HG03558 (cell line): ENCODE measurements at regions not wholly inside any gene's neighbourhood (a gene's known extent, or its start where the extent isn't known, plus 50 kb on each side); places are given as distances from the start of the nearest gene placed in this dataset.
"Not testable (repeated sequence)": the region's sequence is repeated elsewhere in the genome, so short reads cannot be mapped to it uniquely, and the experiment has no call there.

Experiments used
- ATAC-seq: cut with Tn5 transposase; IDR thresholded peaks from one replicate; pipeline ENCODE4 v1.9.1; 2021; ENCODE audit warnings: moderate number of reproducible peaks; ENCODE audit not compliant: unreplicated experiment; ENCODE audit errors: extremely low read depth

DNA sequence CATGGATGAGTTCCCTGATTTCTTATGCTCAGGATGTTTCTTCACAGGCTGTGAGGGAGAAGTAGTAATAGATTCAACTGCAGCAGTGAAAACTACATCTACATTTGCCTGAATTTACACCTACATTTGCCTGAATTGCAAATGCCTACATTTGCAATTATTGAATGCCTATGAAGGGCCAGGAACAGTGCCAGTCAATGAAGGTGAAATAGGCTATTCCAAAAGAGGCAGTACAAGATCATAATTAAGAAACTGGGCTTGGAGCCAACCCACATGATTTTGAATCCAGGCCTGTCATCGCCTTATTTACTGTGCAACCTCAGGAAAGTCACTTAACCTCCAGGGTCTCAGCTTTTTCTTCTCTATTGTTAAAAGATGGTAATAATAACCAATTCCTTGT, 1353.3 kb downstream of the FAM181B start:
- ATAC-seq: no peak

DNA sequence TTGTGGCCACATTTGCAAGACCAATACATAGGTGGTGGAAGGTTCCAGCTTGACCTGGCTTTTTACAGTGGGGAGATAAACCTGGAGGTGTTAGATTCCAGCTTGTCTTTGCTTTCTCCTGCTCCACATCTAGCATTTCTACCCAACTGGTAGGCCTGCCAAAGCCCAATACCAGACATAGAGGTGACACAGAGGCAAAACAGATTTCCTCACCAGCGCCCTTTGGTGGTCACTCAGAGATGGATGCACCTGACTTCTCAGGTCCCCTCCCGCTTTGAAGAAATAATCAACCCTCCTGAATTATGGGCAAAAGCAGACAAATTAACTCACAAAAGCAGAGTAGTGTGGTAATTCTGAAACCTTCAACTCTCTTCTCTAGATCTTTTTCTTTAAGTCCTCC, 1356.2 kb downstream of the FAM181B start:
- ATAC-seq: no peak

DNA sequence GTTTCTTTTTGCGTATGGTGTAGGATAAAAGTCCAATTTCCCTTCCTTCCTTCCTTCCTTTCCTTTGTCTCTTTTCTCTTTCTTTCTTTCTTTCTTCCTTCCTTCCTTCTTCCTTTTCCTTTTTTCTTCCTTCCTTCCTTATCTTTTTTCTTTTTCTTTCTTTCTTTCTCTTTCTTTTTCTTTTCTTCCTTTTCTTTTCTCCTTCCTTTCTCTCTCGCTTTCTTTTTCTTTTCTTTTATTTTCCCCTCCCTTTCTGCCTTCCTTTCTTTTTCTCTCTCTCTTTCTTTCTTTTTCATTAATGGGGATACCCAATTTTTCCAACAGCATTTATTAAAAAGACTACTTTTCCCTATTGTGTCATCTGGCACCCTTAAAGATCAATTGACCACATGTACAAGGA, 1359.7 kb downstream of the FAM181B start:
- ATAC-seq: no peak

DNA sequence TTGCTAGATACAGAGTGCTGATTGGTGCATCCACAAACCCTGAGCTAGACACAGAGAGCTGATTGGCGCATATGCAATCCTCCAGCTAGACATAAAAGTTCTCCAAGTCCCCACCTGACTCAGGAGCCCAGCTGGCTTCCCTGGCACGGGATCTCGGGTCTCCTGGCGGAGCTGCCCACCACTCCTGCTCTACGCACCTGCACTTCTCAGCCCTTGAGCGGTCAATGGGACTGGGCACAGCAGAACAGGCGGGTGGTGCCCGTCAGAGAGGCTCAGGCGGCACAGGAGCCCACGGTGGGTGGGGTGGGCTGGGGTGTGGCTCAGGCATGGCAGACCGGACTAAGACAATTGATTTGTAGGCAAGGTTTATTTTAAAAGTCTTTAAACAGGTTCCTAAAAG, 1365.5 kb downstream of the FAM181B start:
- no peak for ATAC-seq

DNA sequence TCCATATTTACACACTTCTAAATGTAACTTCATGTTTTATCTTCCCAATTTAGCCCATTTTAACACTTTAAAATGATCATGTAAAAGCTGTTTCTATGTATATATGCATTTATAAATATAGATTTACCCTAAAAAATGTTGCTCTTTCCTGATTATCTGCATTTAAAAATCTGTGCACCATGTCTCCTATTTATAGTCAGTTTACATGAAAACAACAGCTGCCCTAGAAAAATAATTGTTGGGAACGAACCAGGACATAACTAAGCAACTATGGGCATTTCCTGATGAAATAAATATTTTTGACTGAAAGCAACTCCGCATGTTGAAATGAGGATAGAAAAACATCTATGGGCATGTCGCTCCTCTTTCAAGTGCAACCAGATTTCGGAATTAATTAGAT, 1368.2 kb downstream of the FAM181B start:
- ATAC-seq: no peak

DNA sequence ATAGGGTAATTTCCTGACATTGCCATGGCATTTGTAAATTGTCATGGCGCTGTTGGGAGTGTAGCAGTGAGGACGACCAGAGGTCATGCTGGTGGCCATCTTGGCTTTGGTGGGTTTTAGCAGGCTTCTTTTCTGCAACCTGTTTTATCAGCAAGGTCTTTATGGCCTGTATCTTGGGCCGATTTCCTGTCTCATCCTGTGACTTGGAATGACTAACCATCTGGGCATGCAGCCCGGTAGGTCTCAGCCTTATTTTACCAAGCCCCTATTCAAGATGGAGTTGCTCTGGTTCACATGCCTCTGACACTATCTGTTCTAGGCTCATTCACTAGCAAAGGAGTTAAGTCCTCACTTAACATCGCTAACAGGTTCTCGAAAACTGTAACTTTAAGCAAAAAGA, 1374.2 kb downstream of the FAM181B start:
- no peak for ATAC-seq

DNA sequence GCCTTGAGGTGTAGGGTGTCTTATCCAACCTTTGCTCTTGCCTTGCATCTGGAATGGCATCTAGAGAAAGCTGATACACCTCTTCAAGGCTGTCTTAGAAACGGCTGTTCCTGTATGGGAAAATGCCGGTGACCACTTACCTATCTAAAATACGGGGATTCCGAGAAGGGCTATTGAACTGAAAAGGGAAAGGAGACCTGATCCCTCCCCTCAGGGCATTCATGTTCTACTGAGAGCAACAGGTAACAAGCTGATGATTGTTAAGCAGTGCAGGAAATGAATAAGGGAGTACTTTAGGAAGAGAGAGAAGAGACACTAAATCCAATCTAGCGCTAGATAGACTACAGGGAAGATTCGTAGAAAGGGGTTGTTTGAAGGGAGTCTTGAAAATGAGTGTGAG, 1388.1 kb downstream of the FAM181B start:
- no peak for ATAC-seq

DNA sequence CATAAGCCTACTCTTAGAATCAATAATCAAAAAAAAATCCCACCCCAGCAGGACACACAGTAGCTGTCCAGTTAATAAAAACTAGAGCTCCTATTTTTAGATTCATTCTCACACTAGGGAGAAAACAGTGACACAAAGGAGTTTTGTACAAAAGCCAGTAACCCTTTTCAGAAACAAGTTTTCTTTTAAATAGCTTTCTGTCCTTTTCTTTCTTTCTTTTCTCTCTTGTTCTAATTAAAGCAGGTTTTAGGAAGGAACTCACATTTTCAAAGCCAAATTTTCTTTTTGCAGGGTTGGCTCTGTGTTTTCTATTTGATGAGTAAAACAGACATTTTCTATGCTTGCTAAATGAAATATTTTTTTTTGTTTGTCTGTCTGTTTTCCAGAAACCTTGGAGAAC, 1390.7 kb downstream of the FAM181B start:
- no peak for ATAC-seq

DNA sequence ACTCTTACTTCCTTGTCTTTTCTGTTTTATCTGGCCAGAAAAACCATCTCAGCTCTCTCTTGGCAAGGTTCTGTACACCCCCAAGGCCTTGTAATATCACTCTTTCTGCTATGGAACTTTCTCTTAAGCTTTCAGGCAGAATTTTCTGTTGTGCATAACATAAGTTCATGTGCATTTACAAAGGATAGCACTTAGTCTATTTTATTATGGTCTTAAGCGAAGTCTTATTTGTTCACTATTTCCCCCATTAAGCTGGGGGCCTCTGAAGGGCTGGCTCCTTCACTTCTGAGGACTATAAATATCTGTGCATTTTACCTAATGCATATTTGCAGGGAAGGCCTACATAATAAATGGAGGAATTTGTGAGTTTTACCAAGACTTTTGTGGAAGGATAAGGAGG, 1393.4 kb downstream of the FAM181B start:
- no peak for ATAC-seq

DNA sequence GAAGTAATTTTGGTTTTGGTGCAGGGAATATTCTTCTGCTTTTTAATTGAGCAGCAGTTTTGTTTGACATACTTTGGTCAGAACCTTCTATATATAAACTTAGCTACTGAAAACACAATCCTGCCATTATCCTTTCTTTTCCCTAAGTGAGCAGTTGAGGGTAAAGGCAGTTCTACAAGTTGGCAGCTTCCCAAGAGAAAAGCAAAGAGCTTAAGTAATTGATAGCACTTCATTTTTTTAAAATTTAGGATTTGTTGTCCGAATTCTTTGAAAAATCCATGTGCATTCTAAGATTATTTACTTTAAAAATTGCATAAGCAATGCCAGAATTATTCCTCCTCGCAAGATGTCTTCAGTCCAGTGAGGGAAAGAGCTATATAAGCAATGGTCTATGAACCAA, 1394.1 kb downstream of the FAM181B start:
- ATAC-seq: no peak

DNA sequence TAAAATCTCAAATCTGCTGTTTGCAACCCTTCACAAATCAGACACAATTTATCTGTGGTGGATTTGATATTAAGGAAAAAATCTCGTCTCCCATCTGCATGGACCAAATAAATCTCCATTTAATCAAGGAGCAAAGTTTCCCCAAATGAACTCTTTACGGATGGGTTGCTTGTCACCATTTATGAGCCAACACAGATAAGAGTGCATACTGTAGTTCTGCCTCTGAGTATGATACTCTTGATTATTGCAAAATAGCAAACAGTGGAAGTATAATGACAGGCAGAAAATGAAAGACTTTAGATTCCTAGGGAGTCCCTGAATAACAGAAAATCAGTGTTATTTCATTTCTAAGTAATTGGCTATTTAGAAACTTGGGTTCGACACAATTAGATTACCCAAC, 1395.9 kb downstream of the FAM181B start:
- ATAC-seq: no peak

DNA sequence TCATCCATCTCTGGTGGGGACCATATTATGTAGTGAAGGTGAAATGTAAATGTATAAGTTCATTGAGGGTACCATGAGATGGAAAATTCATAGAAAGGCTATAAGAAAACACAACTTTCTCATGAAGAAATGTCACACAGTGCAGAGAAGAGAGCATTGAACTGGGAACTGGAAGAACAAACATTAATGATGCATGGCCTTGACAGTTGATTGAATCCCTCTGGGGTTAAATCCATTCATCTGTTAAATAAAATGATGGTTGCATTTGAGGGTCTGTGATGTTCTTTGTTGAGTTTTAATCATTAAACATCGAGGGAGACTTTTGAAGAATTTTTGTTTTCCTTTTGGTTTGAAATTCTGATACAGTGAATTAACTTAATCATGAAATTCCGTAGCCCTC, 1401.4 kb downstream of the FAM181B start:
- ATAC-seq: no peak

DNA sequence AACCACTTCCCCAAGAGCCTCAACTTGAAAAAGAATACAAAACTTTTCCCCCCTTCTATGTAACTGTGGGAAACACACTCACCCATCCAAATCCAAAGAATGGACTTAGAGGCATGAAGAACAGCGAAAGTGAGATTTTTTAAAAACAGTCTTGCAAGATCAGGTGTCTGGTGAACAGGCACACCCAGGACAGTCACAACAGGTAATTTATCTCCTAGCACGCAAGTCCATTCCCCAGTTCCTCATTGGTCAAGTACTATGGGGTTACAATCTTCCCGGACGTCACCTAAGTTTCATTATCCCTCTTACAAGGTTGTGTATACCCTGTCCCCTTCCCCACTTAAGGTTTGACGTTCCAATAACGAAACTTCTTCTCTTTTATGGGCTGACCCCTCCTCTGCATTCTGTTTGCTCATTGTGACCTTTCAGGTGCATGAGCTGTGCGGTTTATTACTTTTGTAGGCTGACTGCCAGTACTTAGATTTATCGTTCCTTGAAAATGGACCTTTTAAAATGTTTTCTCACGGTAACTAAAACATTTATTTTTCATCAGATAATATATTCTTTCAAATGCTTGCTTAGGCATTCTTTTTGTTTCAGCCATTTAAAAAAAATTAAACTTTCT, 1401.9 kb downstream of the FAM181B start:
- no peak for ATAC-seq

DNA sequence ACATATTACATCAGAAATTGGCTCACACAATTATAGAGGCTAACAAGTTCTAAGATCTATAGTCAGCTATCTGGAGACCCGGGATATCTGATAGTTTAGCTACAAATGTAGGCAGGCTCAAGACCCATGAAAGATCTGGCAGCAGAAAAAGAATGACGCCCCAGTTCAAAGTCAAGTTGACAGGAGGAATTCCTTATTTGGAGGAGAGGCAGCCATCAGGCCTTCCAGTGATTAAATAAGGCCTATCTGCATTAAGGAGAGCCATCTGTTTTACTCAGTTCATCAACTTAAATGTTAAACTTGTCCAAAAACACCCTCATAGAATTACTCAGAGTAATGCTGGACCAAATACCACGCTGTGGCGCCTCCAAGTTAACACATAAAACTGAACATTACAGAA, 1402.6 kb downstream of the FAM181B start:
- ATAC-seq: no peak

DNA sequence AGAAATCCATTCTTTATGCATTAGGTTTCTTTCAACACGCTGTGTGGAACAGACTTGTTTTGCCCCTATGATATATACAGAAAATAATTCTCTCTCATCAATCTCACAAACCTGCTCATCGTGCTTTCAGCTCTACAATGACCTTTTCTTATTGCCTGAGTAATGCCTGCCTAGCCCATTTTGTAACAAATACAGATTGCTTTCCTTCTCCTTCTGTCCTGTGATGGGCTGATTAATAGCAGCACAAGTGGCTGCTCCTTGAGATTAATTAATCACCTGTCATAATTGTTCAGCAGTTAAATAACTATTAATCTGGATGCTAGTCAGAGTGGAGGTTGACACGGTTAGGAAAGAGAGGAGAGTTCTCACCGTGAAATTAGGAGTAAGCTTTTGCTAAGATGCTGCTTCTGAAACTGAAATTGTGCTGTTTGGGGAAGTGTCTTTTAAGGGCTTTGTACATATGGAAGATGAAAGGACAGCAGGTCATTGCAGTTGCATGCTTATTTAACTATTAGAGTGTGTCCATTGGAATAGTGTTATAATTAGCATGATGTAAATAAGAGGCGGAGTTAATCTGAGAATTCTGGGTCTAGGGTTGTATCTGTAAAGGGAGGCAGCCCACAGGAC, 1430.5 kb downstream of the FAM181B start:
- ATAC-seq: no peak

DNA sequence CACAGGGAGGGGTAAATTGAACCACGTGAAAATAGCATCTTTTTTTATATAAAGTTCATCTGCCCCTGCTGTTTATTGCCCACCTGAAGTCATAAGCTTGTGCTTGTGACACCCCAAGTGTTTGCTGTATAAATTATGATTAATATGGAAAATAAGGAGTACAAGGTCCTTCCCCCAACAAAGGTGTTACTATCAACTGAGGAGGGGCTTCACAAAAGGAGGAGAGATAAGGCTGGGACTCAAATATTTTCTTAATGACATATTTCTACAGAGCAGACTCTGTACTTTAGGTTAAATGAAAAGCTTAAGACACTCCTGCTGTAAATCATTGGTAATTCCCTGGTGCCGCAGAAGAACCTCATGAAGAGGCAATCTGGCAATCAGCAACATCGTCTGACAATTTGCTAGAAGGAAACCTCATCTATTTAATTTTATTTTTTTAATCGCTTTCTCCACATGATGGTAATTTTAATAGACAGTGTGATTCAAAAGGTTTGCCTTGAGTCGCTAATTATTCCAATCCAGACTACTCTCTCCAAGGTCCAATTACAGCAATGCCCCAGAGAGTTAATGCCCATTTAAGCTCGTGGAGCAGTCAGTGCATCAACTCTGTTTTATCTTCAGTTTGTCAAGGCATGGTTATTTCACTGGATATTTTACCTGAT, 1432.4 kb downstream of the FAM181B start:
- ATAC-seq: no peak

DNA sequence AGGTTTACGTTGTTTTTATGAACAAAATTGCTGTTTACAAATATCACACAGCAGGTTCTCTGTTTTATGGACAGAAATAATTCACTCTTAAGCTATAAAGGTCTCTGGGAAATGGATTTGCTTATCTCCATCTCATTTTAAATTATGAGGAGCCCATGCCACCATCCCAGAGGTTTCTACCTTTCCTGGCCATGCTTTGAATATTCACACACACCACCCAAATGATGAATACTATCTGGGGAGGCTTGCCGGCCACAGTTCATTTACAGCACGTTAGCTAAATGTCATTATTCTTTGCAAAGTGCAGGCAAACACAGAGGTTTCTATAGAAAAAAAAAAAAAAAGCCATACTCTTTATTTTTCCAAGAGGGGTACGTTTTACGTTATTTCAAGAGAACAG, 1446.7 kb downstream of the FAM181B start:
- ATAC-seq: no peak

DNA sequence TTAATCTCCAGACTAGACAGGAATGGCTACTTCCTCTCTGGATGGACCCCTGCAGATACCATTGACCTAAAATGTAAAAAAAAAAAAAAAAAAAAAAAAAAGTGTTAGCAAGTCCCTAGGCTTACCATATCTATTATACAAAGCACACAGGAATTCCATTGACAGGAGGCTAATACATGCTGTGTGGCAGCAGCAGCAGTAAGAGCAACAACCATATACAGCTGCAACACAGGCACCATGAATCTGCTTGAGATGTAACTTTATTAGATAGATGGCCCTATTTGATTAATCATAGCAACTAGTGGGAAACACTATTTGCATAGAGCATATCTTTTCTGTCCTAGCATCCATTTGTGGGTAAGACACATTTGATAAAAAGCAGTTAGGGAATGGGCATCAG, 1447.1 kb downstream of the FAM181B start:
- ATAC-seq: no peak

DNA sequence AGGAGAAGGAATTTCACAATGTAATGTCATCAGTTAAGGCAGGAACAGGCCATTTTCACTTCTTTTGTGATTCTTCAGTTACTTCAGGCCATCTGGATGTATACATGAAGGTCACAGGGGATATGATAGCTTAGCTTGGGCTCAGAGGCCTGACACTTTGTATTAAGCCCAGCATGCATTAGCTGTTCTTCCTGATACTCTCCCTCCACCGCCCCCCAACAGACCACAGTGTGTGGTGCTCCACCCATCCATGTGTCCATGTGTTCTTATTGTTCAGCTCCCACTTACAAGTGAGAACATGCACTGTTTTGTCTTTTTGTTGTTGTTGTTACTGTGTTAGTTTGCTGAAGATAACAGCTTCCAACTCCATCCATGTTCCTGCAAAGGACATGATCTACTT, 1453.4 kb downstream of the FAM181B start:
- not testable (repeated sequence) for ATAC-seq

DNA sequence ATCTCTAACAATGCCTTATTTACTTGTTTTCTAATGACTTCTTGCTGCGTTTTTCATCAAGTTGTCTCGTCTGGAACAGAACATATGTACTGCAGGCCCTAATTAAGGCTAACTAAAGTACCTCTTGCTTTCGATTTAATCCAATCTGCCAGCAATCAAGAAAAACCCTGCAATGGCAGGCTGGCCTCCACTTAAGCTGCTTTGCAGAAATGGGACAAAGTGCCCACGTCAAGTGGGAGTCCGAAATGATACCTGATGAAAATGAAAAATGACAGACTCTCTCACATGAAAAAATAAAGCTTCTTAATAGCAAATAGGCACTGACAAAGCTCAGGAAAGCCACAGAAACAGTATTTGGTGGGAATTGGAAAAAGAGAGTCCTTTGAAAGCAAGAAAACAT, 1454.7 kb downstream of the FAM181B start:
- ATAC-seq: no peak

DNA sequence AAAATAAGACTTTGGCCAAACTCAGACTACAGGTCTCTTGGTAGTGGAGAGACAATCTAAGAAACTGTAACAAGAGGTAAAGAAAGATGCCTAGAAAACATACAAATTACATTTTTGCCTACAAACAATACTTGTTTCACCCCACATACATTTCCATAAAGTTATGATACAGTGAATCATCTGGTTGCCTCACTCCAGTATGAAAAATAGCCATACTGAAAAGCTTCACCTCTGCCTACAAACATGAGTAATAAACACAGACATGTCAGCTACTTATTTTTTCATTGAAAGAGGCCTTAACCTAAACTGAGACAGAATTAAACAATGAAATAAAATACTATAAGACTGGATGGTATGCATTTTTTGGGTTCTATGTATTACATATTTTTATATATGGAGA, 1463.0 kb downstream of the FAM181B start:
- ATAC-seq: no peak

DNA sequence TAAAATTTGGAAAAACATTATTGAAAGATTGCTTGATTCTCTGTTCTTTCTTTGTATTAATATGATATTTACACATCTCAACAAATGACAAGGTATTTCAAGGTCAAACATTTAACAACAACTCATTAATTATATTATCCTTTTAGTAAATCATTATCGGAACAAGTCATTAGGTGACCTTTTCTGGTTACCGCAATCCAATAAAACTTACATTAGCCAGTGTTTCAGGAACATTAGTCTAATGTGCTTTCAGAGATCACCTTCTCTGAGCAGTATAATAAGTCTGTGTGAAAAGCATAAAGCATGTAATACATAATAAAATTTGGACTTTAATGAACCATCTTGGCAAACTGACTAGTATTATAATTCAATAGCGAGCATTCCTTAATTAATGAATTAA, 1466.4 kb downstream of the FAM181B start:
- ATAC-seq: no peak
